ENCODE measurements at regions not wholly inside any gene's neighbourhood (a gene's known extent, or its start where the extent isn't known, plus 50 kb on each side); places are given as distances from the start of the nearest gene placed in this dataset.

DNA sequence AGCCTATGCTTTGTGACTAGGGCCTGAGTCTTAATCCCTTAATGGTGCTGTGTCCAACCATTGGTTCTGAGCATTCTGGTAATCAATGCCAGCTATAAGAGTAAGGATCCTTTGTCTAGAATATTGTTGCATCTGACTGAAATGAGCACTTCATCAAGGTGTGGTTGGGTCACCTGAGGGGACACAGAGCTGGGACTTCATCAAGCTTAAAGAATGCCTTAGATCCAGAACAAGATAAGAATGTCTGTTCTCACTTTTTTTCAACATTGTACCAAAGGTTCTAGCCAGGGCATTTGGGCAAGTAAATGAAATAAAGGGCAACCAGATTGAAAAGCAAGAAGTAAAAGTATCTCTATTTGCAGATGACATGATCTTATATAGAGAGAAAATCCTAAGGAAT is 280.4 kb downstream of the MTERF1 start:
- H3K27ac ChIP-seq (ENCODE audit: low read length in 2 of 2) = no peak overlapping the region
- Mint-ChIP-seq H3K4me3 (no peak overlapping the region), H3K9me3 (ENCODE audit: insufficient read depth) (no peaks in the 10 kb centered on the region), H3K4me1 (peaks cover 3% of the 10 kb centered on the region), H3K27me3 (peaks cover 5% of the 10 kb centered on the region), H3K27ac (no peak overlapping the region)
- no peaks in the 10 kb centered on the region for H3K9me3 ChIP-seq (ENCODE audit: control extremely low read depth in 1 of 3, control insufficient read depth in 2 of 3, insufficient read depth in 1 of 3, low read length in 2 of 3)
- H3K4me1 ChIP-seq (ENCODE audit: control insufficient read depth in 2 of 2, insufficient read depth in 2 of 2, low read length in 2 of 2) = no peaks in the 10 kb centered on the region
- no peak overlapping the region for H2AFZ ChIP-seq (ENCODE audit: insufficient read depth, low read depth, low read length, poor library complexity, severe bottlenecking)
- DNase-seq (no peak), ATAC-seq (ENCODE audit: low read depth) (no peak)
- no peaks in the 10 kb centered on the region for H3K79me2 ChIP-seq (ENCODE audit: control insufficient read depth, insufficient read depth, low read length)
- intact Hi-C loops (cut with micrococcal nuclease) = no loop called here
- no peak overlapping the region for H3K4me3 ChIP-seq (ENCODE audit: control extremely low read depth in 1 of 5, extremely low read depth in 1 of 5, insufficient read depth in 1 of 5, low read depth in 2 of 5, low read length in 4 of 5)
- no peaks in the 10 kb centered on the region for H4K20me1 ChIP-seq (ENCODE audit: control insufficient read depth, insufficient read depth, low read length, poor library complexity, severe bottlenecking)
- CTCF ChIA-PET = no interaction called here
- TF ChIP-seq, protein P1, sequence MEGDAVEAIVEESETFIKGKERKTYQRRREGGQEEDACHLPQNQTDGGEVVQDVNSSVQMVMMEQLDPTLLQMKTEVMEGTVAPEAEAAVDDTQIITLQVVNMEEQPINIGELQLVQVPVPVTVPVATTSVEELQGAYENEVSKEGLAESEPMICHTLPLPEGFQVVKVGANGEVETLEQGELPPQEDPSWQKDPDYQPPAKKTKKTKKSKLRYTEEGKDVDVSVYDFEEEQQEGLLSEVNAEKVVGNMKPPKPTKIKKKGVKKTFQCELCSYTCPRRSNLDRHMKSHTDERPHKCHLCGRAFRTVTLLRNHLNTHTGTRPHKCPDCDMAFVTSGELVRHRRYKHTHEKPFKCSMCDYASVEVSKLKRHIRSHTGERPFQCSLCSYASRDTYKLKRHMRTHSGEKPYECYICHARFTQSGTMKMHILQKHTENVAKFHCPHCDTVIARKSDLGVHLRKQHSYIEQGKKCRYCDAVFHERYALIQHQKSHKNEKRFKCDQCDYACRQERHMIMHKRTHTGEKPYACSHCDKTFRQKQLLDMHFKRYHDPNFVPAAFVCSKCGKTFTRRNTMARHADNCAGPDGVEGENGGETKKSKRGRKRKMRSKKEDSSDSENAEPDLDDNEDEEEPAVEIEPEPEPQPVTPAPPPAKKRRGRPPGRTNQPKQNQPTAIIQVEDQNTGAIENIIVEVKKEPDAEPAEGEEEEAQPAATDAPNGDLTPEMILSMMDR (IDR thresholded peaks at IDR 0.05) = no peak
- TF ChIP-seq EZH2 (IDR thresholded peaks at IDR 0.05; ENCODE audit: borderline replicate concordance, insufficient read depth, low read depth, low read length, poor library complexity, severe bottlenecking) = no peak
- no peaks in the 10 kb centered on the region for H3K36me3 ChIP-seq (replicated peaks in 1 of 2; ENCODE audit: control extremely low read depth in 1 of 2, control insufficient read depth in 1 of 2, extremely low read depth in 1 of 2, insufficient read depth in 2 of 2, low read length in 1 of 2)
- H3K4me2 ChIP-seq (replicated peaks; ENCODE audit: low read depth, low read length, poor library complexity, severe bottlenecking) = no peak overlapping the region
- POLR2A ChIA-PET = no interaction called here
- H3K27me3 ChIP-seq (replicated peaks in 1 of 4; ENCODE audit: control extremely low read depth in 1 of 4, control insufficient read depth in 3 of 4, insufficient read depth in 4 of 4, low read length in 3 of 4) = no peaks in the 10 kb centered on the region
- H3K9ac ChIP-seq (ENCODE audit: low read length) = no peak overlapping the region

DNA sequence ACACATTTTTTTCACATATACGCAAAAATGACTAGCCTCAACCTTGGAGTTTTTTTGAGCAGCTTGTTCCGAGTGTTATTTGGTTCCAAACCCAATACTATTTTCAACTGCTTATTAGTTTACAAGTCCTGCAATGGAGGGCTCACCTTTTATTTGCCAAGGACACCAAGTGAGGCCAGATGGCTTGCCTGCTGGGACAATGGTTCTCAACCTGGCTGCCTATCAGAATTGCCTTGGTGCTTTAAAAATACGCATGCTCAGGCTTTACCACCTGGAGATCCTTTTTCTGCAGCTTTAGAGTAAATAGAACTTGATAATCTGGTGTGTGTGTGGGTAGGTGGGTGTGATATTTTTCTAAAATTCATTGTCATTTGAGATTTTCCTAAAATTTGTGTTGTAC is 276.8 kb downstream of the MTERF1 start:
- POLR2A ChIA-PET = no interaction called here
- Mint-ChIP-seq H3K27me3 (peaks cover 5% of the 10 kb centered on the region), H3K27ac (no peak overlapping the region), H3K4me3 (no peak overlapping the region), H3K9me3 (ENCODE audit: insufficient read depth) (no peaks in the 10 kb centered on the region), H3K4me1 (no peaks in the 10 kb centered on the region)
- Histone ChIP-seq H3K27me3 (replicated peaks in 1 of 4; ENCODE audit: control extremely low read depth in 1 of 4, control insufficient read depth in 3 of 4, insufficient read depth in 4 of 4, low read length in 3 of 4) (no peaks in the 10 kb centered on the region), H3K4me2 (replicated peaks; ENCODE audit: low read depth, low read length, poor library complexity, severe bottlenecking) (no peak overlapping the region), H3K36me3 (replicated peaks in 1 of 2; ENCODE audit: control extremely low read depth in 1 of 2, control insufficient read depth in 1 of 2, extremely low read depth in 1 of 2, insufficient read depth in 2 of 2, low read length in 1 of 2) (no peaks in the 10 kb centered on the region), H3K9me3 (ENCODE audit: control extremely low read depth in 1 of 3, control insufficient read depth in 2 of 3, insufficient read depth in 1 of 3, low read length in 2 of 3) (no peaks in the 10 kb centered on the region), H3K4me1 (ENCODE audit: control insufficient read depth in 2 of 2, insufficient read depth in 2 of 2, low read length in 2 of 2) (no peaks in the 10 kb centered on the region), H3K9ac (ENCODE audit: low read length) (no peak overlapping the region), H3K79me2 (ENCODE audit: control insufficient read depth, insufficient read depth, low read length) (no peaks in the 10 kb centered on the region), H2AFZ (ENCODE audit: insufficient read depth, low read depth, low read length, poor library complexity, severe bottlenecking) (no peak overlapping the region), H3K4me3 (ENCODE audit: control extremely low read depth in 1 of 5, extremely low read depth in 1 of 5, insufficient read depth in 1 of 5, low read depth in 2 of 5, low read length in 4 of 5) (no peak overlapping the region), H4K20me1 (ENCODE audit: control insufficient read depth, insufficient read depth, low read length, poor library complexity, severe bottlenecking) (no peaks in the 10 kb centered on the region), H3K27ac (ENCODE audit: low read length in 2 of 2) (no peak overlapping the region)
- no peak for DNase-seq
- no peak for ATAC-seq (ENCODE audit: low read depth)
- CTCF ChIA-PET = no interaction called here
- intact Hi-C loops (cut with micrococcal nuclease) = no loop called here
- no peak for TF ChIP-seq EZH2 (IDR thresholded peaks at IDR 0.05; ENCODE audit: borderline replicate concordance, insufficient read depth, low read depth, low read length, poor library complexity, severe bottlenecking)
- TF ChIP-seq, protein P1 (IDR thresholded peaks at IDR 0.05) = no peak
- 93% methylated on average over 3 of the region's 3 CpGs for WGBS (ENCODE audit: insufficient coverage)
